Thyroid gland (tissue), 4 donors: ENCODE measurements at regions not wholly inside any gene's neighbourhood (a gene's known extent, or its start where the extent isn't known, plus 50 kb on each side); places are given as distances from the start of the nearest gene placed in this dataset.

Source experiments
- DNase-seq, 2 donors: peaks; one replicate each; pipeline ENCODE4 v3.0.0-alpha.2; 2019
- H3K27ac ChIP-seq, 3 donors: fragments of 200-600 bp; sonication (generic); 1 replicate in 2 of 3; 2 replicates in 1 of 3; pipeline ENCODE4 v1.5.1; 2016 to 2019; ENCODE audit warnings: mild to moderate bottlenecking in 1 of 3, moderate library complexity in 1 of 3
- H3K27me3 ChIP-seq: fragments of 200-600 bp; sonication (generic); one replicate; pipeline ENCODE4 v1.5.1; 2019
- H3K36me3 ChIP-seq, 2 donors: fragments of 200-600 bp; sonication (generic); one replicate each; pipeline ENCODE4 v1.5.1; 2016 to 2019
- H3K4me1 ChIP-seq, 2 donors: fragments of 200-600 bp; sonication (generic); one replicate each; pipeline ENCODE4 v1.5.1; 2017 to 2019
- H3K4me3 ChIP-seq, 3 donors: fragments of 200-600 bp; sonication (generic); replicated peaks in 1 of 3; 1 replicate in 2 of 3; 2 replicates in 1 of 3; pipeline ENCODE4 v1.5.1; 2016; ENCODE audit warnings: mild to moderate bottlenecking in 1 of 3
- H3K9me3 ChIP-seq: fragments of 200-600 bp; sonication (generic); one replicate; pipeline ENCODE4 v1.5.1; 2017
- CTCF ChIP-seq, 6 experiments: fragments of 200-600 bp in 3 of 6; fragments of 450-650 bp in 3 of 6; sonication (generic) in 3 of 6; IDR thresholded peaks; one replicate each; pipeline ENCODE4 v1.5.1; 2016 to 2019; ENCODE audit warnings: antibody characterized with exemption in 6 of 6, mild to moderate bottlenecking in 2 of 6, inconsistent platforms in 1 of 6, moderate library complexity in 1 of 6
- POLR2A ChIP-seq, 2 donors: fragments of 450-650 bp; IDR thresholded peaks; one replicate each; pipeline ENCODE4 v1.6.1; 2017; ENCODE audit warnings: antibody characterized with exemption in 2 of 2, mild to moderate bottlenecking in 2 of 2, moderate library complexity in 1 of 2
- WGBS, 2 donors: methylation state at CpG; one replicate each; pipeline ENCODE4 v1.1.5; 2017; 5-methylcytosine and 5-hydroxymethylcytosine counted together
- intact Hi-C: fragments of 100-400 bp; cut with DNase I; formaldehyde crosslinking; loops from one replicate; pipeline ENCODE4 v1.15.1; 2023

GRCh38 chr2:21326152-21326551 is 202.4 kb downstream of the TDRD15 start:
- intact Hi-C loops = no loop called here
- Histone ChIP-seq H3K9me3 (no peaks in the 10 kb centered on the region), H3K4me3 (no peak overlapping the region), H3K36me3 (no peaks in the 10 kb centered on the region), H3K27ac (no peak overlapping the region), H3K4me1 (no peaks in the 10 kb centered on the region), H3K27me3 (no peaks in the 10 kb centered on the region)
- DNase-seq = no peak
- WGBS, 2 donors = 23 to 28% methylated on average over 2 of the region's 2 CpGs
- TF ChIP-seq POLR2A (IDR thresholded peaks at IDR 0.05) (no peak), CTCF (IDR thresholded peaks at IDR 0.05) (no peak)

GRCh38 chr2:21328177-21328576 is 204.4 kb downstream of the TDRD15 start:
- Histone ChIP-seq H3K27me3 (no peaks in the 10 kb centered on the region), H3K27ac (no peak overlapping the region), H3K4me3 (no peak overlapping the region), H3K36me3 (no peaks in the 10 kb centered on the region), H3K9me3 (no peaks in the 10 kb centered on the region), H3K4me1 (no peaks in the 10 kb centered on the region)
- intact Hi-C loops = no loop called here
- no peak for TF ChIP-seq POLR2A (IDR thresholded peaks at IDR 0.05)
- TF ChIP-seq CTCF (IDR thresholded peaks at IDR 0.05) = no peak
- WGBS, 2 donors = 61 to 71% methylated on average over 4 of the region's 4 CpGs
- no peak for DNase-seq

- no peak for TF ChIP-seq POLR2A (IDR thresholded peaks at IDR 0.05)
- TF ChIP-seq CTCF (IDR thresholded peaks at IDR 0.05) = no peak
- Histone ChIP-seq H3K36me3 (no peaks in the 10 kb centered on the region), H3K4me1 (no peaks in the 10 kb centered on the region), H3K4me3 (no peak overlapping the region), H3K27me3 (no peaks in the 10 kb centered on the region), H3K27ac (no peak overlapping the region), H3K9me3 (no peaks in the 10 kb centered on the region)
- intact Hi-C loops = no loop called here
- WGBS, 2 donors = 80 to 86% methylated on average over 5 of the region's 5 CpGs
- DNase-seq = no peak
These were observed 207.1 kb downstream of the TDRD15 start for GRCh38 chr2:21330786-21331391.

GRCh38 chr2:21331625-21332370 is 208.0 kb downstream of the TDRD15 start:
- no peak for TF ChIP-seq POLR2A (IDR thresholded peaks at IDR 0.05)
- no peak for TF ChIP-seq CTCF (IDR thresholded peaks at IDR 0.05)
- Histone ChIP-seq H3K27ac (no peak overlapping the region), H3K9me3 (no peaks in the 10 kb centered on the region), H3K4me1 (no peaks in the 10 kb centered on the region), H3K27me3 (no peaks in the 10 kb centered on the region), H3K4me3 (no peak overlapping the region), H3K36me3 (no peaks in the 10 kb centered on the region)
- WGBS, 2 donors = 81 to 86% methylated on average over 3 of the region's 3 CpGs
- DNase-seq = no peak
- intact Hi-C loops = no loop called here

DNA sequence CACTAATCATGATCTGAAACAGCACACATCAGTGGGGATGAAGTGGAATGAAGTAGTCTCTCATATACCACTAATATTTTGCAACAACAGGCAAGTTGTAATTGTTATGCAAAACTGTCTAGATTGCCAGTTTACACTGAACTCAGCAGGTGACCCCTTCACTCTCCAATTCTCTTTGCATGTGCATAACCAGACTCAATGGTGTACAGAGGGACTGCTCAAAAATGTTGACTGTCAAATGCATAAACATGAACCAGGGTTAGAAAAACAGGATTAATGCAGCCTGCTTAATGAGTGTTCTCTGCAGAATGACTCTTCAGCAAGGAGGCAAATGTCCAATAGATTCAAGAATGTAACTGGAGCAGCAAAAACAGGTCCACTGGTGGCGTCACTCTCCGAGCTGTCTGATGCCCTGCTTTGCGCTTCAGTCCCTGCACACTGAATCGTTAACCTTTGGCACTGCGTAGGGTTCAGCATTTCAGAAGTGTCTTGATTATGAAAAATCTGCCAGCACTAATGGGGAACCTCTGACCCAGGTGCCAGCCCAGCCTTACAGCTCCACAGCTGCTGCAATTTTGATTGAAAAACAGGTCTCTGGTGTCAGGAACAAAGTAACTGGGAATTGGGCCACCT is 209.3 kb downstream of the TDRD15 start:
- intact Hi-C loops = no loop called here
- H3K27ac ChIP-seq = no peak overlapping the region
- 69 to 73% methylated on average over 5 of the region's 5 CpGs for WGBS, 2 donors
- DNase-seq = no peak
- no peak overlapping the region for H3K4me3 ChIP-seq
- no peaks in the 10 kb centered on the region for H3K36me3 ChIP-seq
- TF ChIP-seq POLR2A (IDR thresholded peaks at IDR 0.05) (no peak), CTCF (IDR thresholded peaks at IDR 0.05) (no peak)
- H3K9me3 ChIP-seq = no peaks in the 10 kb centered on the region
- no peaks in the 10 kb centered on the region for H3K27me3 ChIP-seq
- no peaks in the 10 kb centered on the region for H3K4me1 ChIP-seq
